ENCODE measurements at regions not wholly inside any gene's neighbourhood (a gene's known extent, or its start where the extent isn't known, plus 50 kb on each side); places are given as distances from the start of the nearest gene placed in this dataset.

GRCh38 chr14:41362139-41362538 is 244.5 kb upstream of the LRFN5 start:
- Histone ChIP-seq H3K36me3 (ENCODE audit: control insufficient read depth, insufficient read depth, low read length) (no peaks in the 10 kb centered on the region), H3K9ac (ENCODE audit: extremely low read depth, low read length, poor library complexity, severe bottlenecking) (no peak overlapping the region), H3K4me3 (ENCODE audit: low read length) (no peak overlapping the region), H3K9me3 (ENCODE audit: control insufficient read depth, low read length) (no peaks in the 10 kb centered on the region), H3K27me3 (ENCODE audit: control insufficient read depth, insufficient read depth, low read length, poor library complexity, severe bottlenecking) (no peaks in the 10 kb centered on the region), H3K4me1 (ENCODE audit: control insufficient read depth, insufficient read depth, low read length) (no peaks in the 10 kb centered on the region), H3K27ac (ENCODE audit: low read depth, low read length) (no peak overlapping the region)
- no peaks in the 10 kb centered on the region for H3K9me3 Mint-ChIP-seq
- H3K27ac Mint-ChIP-seq, result no peak overlapping the region
- DNase-seq, result no peak
- no peak overlapping the region for H3K4me3 Mint-ChIP-seq
- WGBS, 2 experiments (ENCODE audit: insufficient coverage in 1 of 2, insufficient read length in 1 of 2), result 93% methylated on average over 1 of the region's 3 CpGs; no CpG with 5 or more reads in 1 of the 2 experiments
- no peaks in the 10 kb centered on the region for H3K27me3 Mint-ChIP-seq (ENCODE audit: insufficient read depth)
- H3K4me1 Mint-ChIP-seq, result peaks cover 3% of the 10 kb centered on the region
- no peaks in the 10 kb centered on the region for H3K36me3 Mint-ChIP-seq (ENCODE audit: low read depth)
- TF ChIP-seq CTCF (conservative IDR thresholded peaks at IDR 0.05), result no peak

- Histone ChIP-seq H3K4me3 (ENCODE audit: low read length) (no peak overlapping the region), H3K36me3 (ENCODE audit: control insufficient read depth, insufficient read depth, low read length) (no peaks in the 10 kb centered on the region), H3K27me3 (ENCODE audit: control insufficient read depth, insufficient read depth, low read length, poor library complexity, severe bottlenecking) (no peaks in the 10 kb centered on the region), H3K27ac (ENCODE audit: low read depth, low read length) (no peak overlapping the region), H3K4me1 (ENCODE audit: control insufficient read depth, insufficient read depth, low read length) (no peaks in the 10 kb centered on the region), H3K9me3 (ENCODE audit: control insufficient read depth, low read length) (no peaks in the 10 kb centered on the region), H3K9ac (ENCODE audit: extremely low read depth, low read length, poor library complexity, severe bottlenecking) (no peak overlapping the region)
- no peaks in the 10 kb centered on the region for H3K27me3 Mint-ChIP-seq (ENCODE audit: insufficient read depth)
- H3K9me3 Mint-ChIP-seq, result no peaks in the 10 kb centered on the region
- 96% methylated on average over 1 of the region's 2 CpGs; no CpG with 5 or more reads in 1 of the 2 experiments for WGBS, 2 experiments (ENCODE audit: insufficient coverage in 1 of 2, insufficient read length in 1 of 2)
- no peaks in the 10 kb centered on the region for H3K36me3 Mint-ChIP-seq (ENCODE audit: low read depth)
- H3K27ac Mint-ChIP-seq, result no peak overlapping the region
- no peak overlapping the region for H3K4me3 Mint-ChIP-seq
- no peak for TF ChIP-seq CTCF (conservative IDR thresholded peaks at IDR 0.05)
- peaks cover 3% of the 10 kb centered on the region for H3K4me1 Mint-ChIP-seq
- no peak for DNase-seq
Measured at GRCh38 chr14:41360126-41360525, 246.6 kb upstream of the LRFN5 start.

GRCh38 chr14:41355866-41356265 is 250.8 kb upstream of the LRFN5 start:
- Mint-ChIP-seq H3K4me1 (peaks cover 3% of the 10 kb centered on the region), H3K4me3 (no peak overlapping the region), H3K27ac (no peak overlapping the region), H3K9me3 (no peaks in the 10 kb centered on the region), H3K36me3 (ENCODE audit: low read depth) (no peaks in the 10 kb centered on the region), H3K27me3 (ENCODE audit: insufficient read depth) (no peaks in the 10 kb centered on the region)
- Histone ChIP-seq H3K4me3 (ENCODE audit: low read length) (no peak overlapping the region), H3K9ac (ENCODE audit: extremely low read depth, low read length, poor library complexity, severe bottlenecking) (no peak overlapping the region), H3K4me1 (ENCODE audit: control insufficient read depth, insufficient read depth, low read length) (no peaks in the 10 kb centered on the region), H3K27me3 (ENCODE audit: control insufficient read depth, insufficient read depth, low read length, poor library complexity, severe bottlenecking) (no peaks in the 10 kb centered on the region), H3K36me3 (ENCODE audit: control insufficient read depth, insufficient read depth, low read length) (no peaks in the 10 kb centered on the region), H3K9me3 (ENCODE audit: control insufficient read depth, low read length) (no peaks in the 10 kb centered on the region), H3K27ac (ENCODE audit: low read depth, low read length) (no peak overlapping the region)
- no peak for TF ChIP-seq CTCF (conservative IDR thresholded peaks at IDR 0.05)
- 88% methylated on average over 3 of the region's 3 CpGs; no CpG with 5 or more reads in 1 of the 2 experiments for WGBS, 2 experiments (ENCODE audit: insufficient coverage in 1 of 2, insufficient read length in 1 of 2)
- DNase-seq, result no peak
